HCT116 (cell line): ENCODE measurements at regions not wholly inside any gene's neighbourhood (a gene's known extent, or its start where the extent isn't known, plus 50 kb on each side); places are given as distances from the start of the nearest gene placed in this dataset.

Experiments used
- CBX3 ChIP-seq: IDR thresholded peaks from 2 replicates; pipeline ENCODE4 v1.6.1; 2012; ENCODE audit warnings: low read depth
- CTCF ChIP-seq, 3 experiments: fragments of 200-600 bp in 1 of 3; sonication (generic) in 1 of 3; IDR thresholded peaks in 2 of 3; conservative IDR thresholded peaks in 1 of 3; 2 replicates each; pipeline ENCODE4 v1.5.1; 2012 to 2017; ENCODE audit warnings: low read depth in 2 of 3, low read length in 2 of 3, antibody characterized with exemption in 1 of 3, borderline replicate concordance in 1 of 3, control low read depth in 1 of 3, mild to moderate bottlenecking in 1 of 3, mixed read lengths in 1 of 3, mixed run types in 1 of 3, moderate library complexity in 1 of 3; ENCODE audit not compliant: insufficient read depth in 1 of 3
- EGR1 ChIP-seq: IDR thresholded peaks from 2 replicates; pipeline ENCODE4 v1.6.1; 2012; ENCODE audit warnings: low read depth
- EZH2 ChIP-seq: fragments of 200-600 bp; sonication (generic); IDR thresholded peaks from 2 replicates; pipeline ENCODE4 v1.6.1; 2017; ENCODE audit warnings: antibody characterized with exemption, mixed run types
- EZH2phosphoT487 ChIP-seq: fragments of 200-600 bp; IDR thresholded peaks from 2 replicates; pipeline ENCODE4 v1.6.1; 2018; ENCODE audit warnings: antibody characterized with exemption, borderline replicate concordance
- JUND ChIP-seq: IDR thresholded peaks from 2 replicates; pipeline ENCODE4 v1.6.1; 2012
- POLR2A ChIP-seq: IDR thresholded peaks from 2 replicates; pipeline ENCODE4 v1.7.0; 2011; ENCODE audit warnings: borderline replicate concordance; ENCODE audit not compliant: insufficient read depth, insufficient read length; ENCODE audit errors: extremely low read depth
- POLR2AphosphoS5 ChIP-seq: IDR thresholded peaks from 2 replicates; pipeline ENCODE4 v1.6.1; 2011; ENCODE audit warnings: mild to moderate bottlenecking, low read depth, low read length, moderate library complexity
- SP1 ChIP-seq: IDR thresholded peaks from 2 replicates; pipeline ENCODE4 v1.6.1; 2012; ENCODE audit warnings: low read depth
- ZFX ChIP-seq: fragments of 450-650 bp; IDR thresholded peaks from 2 replicates; pipeline ENCODE4 v1.6.1; 2017
- TF ChIP-seq, protein P1 (sequence below): IDR thresholded peaks from 2 replicates; pipeline ENCODE4 v1.6.1; 2012

DNA sequence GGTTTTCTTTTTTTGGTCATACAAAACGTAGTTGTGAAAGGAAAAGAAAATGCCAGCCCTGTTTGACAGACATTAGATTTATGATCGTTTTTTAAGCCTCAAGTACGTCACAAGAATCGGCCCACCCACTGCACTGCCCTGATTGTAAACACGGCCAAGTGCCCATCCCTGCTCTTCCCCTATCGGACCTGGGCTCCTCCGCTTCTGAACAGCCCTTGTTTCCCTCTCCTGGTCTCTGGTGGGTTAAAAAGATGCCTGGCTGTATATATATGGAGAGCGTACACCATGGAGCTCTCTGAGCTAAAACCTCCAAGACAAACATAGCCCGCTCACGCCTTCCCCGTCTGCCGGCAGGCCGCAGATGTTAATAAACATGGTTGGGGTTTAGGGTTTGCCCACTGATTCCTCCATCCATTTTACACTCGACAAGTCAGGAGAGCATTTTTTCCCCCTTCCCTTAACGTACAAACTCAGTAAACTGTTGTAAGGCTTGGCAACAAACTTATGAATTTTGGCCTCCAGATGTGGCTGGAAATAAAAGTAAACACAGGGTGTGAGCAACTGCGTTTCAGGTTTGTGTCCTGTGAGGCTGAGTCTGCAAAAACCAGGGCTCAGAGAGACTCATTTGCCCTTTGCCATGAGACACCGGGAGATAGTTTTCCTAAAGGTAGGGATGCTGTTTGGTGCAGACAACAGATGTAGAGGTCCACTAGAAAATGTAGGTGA is 325.9 kb downstream of the SOX9 start:
- no peak for TF ChIP-seq EZH2
- TF ChIP-seq POLR2A = no peak
- TF ChIP-seq CTCF (IDR thresholded peaks at IDR 0.05 in 2 of 3, conservative IDR thresholded peaks at IDR 0.05 in 1 of 3; ENCODE audit: borderline replicate concordance in 1 of 3, insufficient read depth in 1 of 3, low read depth in 2 of 3, low read length in 2 of 3) = no peak
- no peak for TF ChIP-seq ZFX
- no peak for TF ChIP-seq EGR1
- TF ChIP-seq, protein P1, sequence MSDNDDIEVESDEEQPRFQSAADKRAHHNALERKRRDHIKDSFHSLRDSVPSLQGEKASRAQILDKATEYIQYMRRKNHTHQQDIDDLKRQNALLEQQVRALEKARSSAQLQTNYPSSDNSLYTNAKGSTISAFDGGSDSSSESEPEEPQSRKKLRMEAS = no peak
- TF ChIP-seq POLR2AphosphoS5 = no peak
- TF ChIP-seq JUND = no peak
- TF ChIP-seq CBX3 = no peak
- TF ChIP-seq EZH2phosphoT487 = no peak
- TF ChIP-seq SP1 = no peak
